Muscle layer of duodenum (tissue), 2 donors: ENCODE measurements at regions not wholly inside any gene's neighbourhood (a gene's known extent, or its start where the extent isn't known, plus 50 kb on each side); places are given as distances from the start of the nearest gene placed in this dataset.

Experiments
- H3K27ac ChIP-seq: one replicate; pipeline ENCODE4 v1.7.0; 2013; ENCODE audit warnings: mild to moderate bottlenecking, low read length
- H3K27me3 ChIP-seq: one replicate; pipeline ENCODE4 v1.7.0; 2013; ENCODE audit warnings: low read depth, mild to moderate bottlenecking, control low read depth, low read length
- H3K36me3 ChIP-seq, 2 donors: one replicate each; pipeline ENCODE4 v1.7.0; 2013; ENCODE audit warnings: low read length in 2 of 2, control low read depth in 1 of 2, mild to moderate bottlenecking in 1 of 2; ENCODE audit not compliant: insufficient read depth in 2 of 2, control insufficient read depth in 1 of 2
- H3K4me1 ChIP-seq, 2 donors: one replicate each; pipeline ENCODE4 v1.7.0; 2013; ENCODE audit warnings: low read length in 2 of 2, mild to moderate bottlenecking in 2 of 2, control low read depth in 1 of 2, moderate library complexity in 1 of 2; ENCODE audit not compliant: insufficient read depth in 2 of 2, control insufficient read depth in 1 of 2
- H3K4me3 ChIP-seq, 2 donors: one replicate each; pipeline ENCODE4 v1.7.0; 2013; ENCODE audit warnings: low read length in 2 of 2, low read depth in 1 of 2, mild to moderate bottlenecking in 1 of 2
- H3K9me3 ChIP-seq, 2 donors: one replicate each; pipeline ENCODE4 v1.7.0; 2013; ENCODE audit warnings: low read length in 2 of 2, control low read depth in 1 of 2, mild to moderate bottlenecking in 1 of 2; ENCODE audit not compliant: control insufficient read depth in 1 of 2
- donor health status: healthy.

DNA sequence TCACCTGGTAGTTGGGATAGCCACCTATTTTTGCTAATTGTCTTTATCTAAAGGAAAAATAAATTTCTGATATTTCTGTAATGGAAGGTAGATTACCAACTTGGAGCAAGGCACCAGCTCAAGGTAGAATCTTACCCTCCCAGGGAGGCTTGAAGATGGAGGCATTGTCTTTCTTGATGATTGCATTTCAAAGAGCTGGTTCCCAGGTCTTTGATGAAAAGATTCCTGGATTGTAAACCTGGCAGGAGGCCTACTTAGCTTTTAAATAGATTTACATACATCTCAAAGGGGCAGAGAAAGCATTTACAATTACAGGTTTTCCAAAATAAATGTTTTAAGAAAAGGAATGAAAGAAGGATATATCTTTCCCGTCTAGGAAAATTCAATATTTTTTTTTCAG, 729.2 kb downstream of the LRFN5 start:
- Histone ChIP-seq H3K9me3 (peaks cover 0 to 5% of the 10 kb centered on the region in 2 donors), H3K4me3 (no peak overlapping the region), H3K4me1 (no peaks in the 10 kb centered on the region), H3K27me3 (no peaks in the 10 kb centered on the region), H3K36me3 (no peaks in the 10 kb centered on the region), H3K27ac (no peak overlapping the region)

DNA sequence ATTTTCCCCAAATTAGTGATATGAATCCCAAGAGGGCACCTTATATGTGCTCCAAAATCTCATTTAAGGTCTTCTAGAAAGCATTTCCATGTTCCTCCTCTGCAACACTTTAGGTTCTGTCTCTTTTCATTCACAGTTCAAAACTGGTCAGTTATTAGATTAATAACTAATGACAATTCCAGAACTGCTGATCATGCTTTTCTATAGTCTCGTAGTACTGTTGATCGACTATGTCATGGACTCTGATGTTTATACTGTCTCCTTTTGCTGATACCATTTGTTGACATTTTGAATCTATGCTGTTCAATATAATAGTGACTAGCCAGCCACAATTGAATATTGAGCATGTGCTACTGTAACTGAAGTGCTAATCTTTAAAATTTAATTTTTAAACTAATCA, 728.3 kb downstream of the LRFN5 start:
- H3K36me3 ChIP-seq = no peaks in the 10 kb centered on the region
- H3K27me3 ChIP-seq = no peaks in the 10 kb centered on the region
- H3K4me1 ChIP-seq = no peaks in the 10 kb centered on the region
- H3K4me3 ChIP-seq = no peak overlapping the region
- peaks cover 0 to 5% of the 10 kb centered on the region in 2 donors for H3K9me3 ChIP-seq
- no peak overlapping the region for H3K27ac ChIP-seq

DNA sequence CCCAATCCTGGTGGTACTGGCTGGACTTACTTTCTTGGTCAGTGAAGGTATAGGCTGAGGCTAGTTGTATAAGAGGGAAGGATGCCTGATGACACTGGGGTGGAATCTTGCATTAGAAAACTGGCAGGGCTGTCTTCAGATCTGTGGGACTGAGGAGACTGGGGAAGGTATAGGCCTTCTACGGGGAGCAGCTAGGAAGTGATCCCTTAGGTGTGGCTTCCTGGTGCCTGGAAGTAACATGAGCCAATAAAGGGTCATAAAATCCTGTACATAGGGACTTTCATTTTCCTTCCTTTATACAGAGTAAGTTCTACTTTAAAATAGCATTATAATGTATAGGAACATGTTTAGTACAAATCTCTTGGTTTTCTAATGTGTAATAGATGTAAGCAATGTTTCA, 716.8 kb downstream of the LRFN5 start:
- no peaks in the 10 kb centered on the region for H3K4me1 ChIP-seq
- H3K9me3 ChIP-seq = no peaks in the 10 kb centered on the region
- H3K27ac ChIP-seq = no peak overlapping the region
- no peaks in the 10 kb centered on the region for H3K36me3 ChIP-seq
- no peaks in the 10 kb centered on the region for H3K27me3 ChIP-seq
- H3K4me3 ChIP-seq = no peak overlapping the region

DNA sequence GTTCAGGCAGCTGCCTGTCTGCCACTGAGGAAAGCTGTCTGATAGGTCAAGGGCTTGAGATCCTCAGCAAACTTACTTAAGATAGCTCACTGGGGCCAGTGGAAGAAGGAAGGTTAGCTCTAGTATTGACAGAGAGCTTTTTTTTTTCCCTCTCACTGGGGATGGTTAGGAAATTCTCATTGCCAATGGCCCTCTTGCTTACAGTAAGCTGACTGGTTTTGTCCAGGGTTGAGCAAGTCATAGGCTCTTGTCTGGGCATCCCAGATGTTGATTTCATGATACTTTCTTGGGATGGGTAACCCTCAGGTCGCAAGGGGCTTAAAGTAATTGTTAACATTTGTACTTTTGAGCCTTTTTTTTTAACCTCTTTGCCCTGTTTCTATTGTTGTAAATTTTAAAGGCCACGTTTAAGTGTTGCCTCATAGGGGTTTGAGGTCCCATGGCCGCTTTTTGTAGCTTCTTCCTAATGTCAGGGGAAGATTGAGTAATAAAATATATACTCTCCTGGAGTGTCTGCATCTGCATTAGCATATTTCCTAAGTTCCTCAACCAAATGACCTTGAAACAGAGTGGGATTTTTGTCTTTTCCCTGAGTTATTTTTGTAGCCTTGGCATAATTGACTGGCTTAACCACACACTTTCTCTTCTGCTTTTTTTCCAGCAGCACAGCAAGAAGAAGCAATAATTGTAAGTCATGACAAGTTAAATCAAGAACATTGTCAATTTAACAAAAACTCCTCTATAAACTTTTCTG, 716.0 kb downstream of the LRFN5 start:
- Histone ChIP-seq H3K9me3 (no peaks in the 10 kb centered on the region), H3K4me1 (no peaks in the 10 kb centered on the region), H3K4me3 (no peak overlapping the region), H3K27ac (no peak overlapping the region), H3K36me3 (no peaks in the 10 kb centered on the region), H3K27me3 (no peaks in the 10 kb centered on the region)

DNA sequence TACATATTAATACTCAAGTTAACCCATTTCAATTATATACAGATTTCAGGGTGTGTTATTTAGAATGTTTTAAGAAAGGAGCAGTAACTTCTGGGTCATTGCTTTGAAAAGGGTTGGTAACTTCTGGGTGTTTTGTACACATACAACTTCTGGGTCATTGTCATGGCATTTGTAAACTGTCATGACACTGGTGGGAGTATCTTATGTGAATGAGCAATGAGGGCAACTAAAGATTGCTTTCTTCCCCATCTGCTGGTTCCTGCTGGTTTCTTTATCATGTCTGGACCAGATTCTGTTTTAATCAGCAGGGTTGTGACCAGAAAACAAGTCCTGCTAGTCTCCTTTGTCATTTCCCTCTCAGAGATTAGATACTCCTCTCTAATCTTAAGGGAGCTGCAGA, 713.3 kb downstream of the LRFN5 start:
- Histone ChIP-seq H3K9me3 (no peaks in the 10 kb centered on the region), H3K4me3 (no peak overlapping the region), H3K36me3 (no peaks in the 10 kb centered on the region), H3K27me3 (no peaks in the 10 kb centered on the region), H3K27ac (no peak overlapping the region), H3K4me1 (no peaks in the 10 kb centered on the region)

DNA sequence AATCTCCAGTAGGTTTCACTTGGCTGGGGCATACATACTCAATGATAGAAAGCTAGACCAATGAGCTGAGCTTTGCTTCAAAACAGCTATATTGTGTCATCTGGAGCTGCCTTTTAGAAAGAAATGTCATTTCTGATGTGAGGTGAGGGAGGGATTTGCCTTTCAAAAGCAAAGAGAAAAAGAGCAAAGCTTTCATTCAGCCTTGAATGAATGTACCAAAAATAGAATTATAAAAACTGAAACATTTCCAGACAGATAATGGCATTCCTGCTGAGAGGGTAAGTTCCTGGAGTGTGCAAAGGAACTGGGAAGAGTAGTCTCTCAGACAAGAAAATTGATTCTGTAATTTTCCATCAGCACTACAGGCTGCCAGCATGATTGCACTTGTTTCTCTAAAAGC, 710.0 kb downstream of the LRFN5 start:
- no peak overlapping the region for H3K27ac ChIP-seq
- no peaks in the 10 kb centered on the region for H3K36me3 ChIP-seq
- no peak overlapping the region for H3K4me3 ChIP-seq
- H3K4me1 ChIP-seq = no peaks in the 10 kb centered on the region
- no peaks in the 10 kb centered on the region for H3K27me3 ChIP-seq
- H3K9me3 ChIP-seq = peaks cover 0 to 3% of the 10 kb centered on the region in 2 donors

DNA sequence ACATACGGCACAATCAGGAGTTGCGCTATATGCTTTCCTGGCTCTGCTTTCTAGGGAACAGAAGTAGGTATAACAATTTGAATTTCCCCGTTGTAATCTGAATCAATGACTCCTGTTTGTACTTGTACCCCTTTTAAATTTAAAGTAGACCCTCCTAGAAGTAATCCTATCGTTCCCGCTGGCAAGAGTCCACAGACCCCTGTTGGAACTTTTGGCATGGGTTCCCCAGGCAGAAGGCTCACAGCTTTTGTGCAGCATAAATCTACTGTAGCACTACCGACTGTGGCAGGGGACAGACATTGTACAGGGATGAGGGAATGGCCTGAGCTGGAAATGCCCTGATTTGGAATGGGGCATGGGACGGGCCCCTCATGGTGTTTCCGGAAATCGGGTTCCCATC, 705.2 kb downstream of the LRFN5 start:
- no peaks in the 10 kb centered on the region for H3K27me3 ChIP-seq
- H3K4me1 ChIP-seq = no peaks in the 10 kb centered on the region
- no peaks in the 10 kb centered on the region for H3K36me3 ChIP-seq
- no peak overlapping the region for H3K27ac ChIP-seq
- peaks cover 0 to 24% of the 10 kb centered on the region in 2 donors for H3K9me3 ChIP-seq
- no peak overlapping the region for H3K4me3 ChIP-seq

DNA sequence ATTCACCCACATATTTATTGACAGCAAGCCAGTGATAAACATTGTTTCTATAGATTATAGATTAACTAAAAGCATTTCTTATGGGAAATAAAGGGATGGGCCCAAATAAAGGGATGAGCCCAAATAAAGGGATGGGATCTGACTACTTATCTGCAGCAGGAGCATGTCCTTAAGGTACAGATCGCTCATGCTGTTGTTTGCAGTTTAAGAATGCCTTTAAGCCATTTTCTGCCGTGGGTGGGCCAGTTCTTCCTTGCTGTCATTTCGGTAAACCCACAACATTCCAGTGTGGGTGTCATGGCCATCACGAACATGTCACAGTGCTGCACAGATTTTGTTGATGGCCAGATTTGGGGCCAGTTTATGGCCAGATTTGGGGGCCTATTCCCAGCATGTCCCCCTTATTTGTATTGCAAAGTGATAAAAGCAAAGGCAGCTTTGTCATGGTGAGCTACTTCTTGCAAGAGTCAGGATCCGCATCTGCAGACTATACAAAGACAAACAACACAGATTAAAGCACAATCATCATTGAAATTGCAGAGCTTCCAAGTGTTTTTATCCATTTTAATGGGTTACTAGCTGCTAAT, 700.7 kb downstream of the LRFN5 start:
- Histone ChIP-seq H3K9me3 (peaks cover 0 to 21% of the 10 kb centered on the region in 2 donors), H3K4me3 (no peak overlapping the region), H3K27ac (no peak overlapping the region), H3K4me1 (no peaks in the 10 kb centered on the region), H3K36me3 (no peaks in the 10 kb centered on the region), H3K27me3 (no peaks in the 10 kb centered on the region)

DNA sequence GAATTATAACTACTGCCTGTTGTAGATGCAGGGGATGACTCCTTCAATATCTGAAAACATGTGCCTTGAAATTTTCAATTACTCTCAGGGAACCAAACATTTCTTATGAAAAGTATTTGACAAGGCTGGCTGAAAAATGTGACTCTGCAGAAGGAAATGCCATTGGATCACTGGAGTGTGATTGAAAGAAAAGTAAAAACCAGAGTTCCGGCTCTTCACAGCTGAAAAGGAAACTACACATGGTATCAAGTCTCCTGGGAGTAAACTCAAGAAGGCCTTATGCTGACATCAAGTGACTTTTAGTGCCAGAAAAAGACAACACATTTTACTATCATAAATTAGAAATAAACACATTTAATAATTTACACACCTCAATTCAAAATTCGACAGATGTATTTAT, 693.0 kb downstream of the LRFN5 start:
- no peaks in the 10 kb centered on the region for H3K27me3 ChIP-seq
- no peak overlapping the region for H3K27ac ChIP-seq
- H3K9me3 ChIP-seq = no peaks in the 10 kb centered on the region
- H3K36me3 ChIP-seq = no peaks in the 10 kb centered on the region
- no peak overlapping the region for H3K4me3 ChIP-seq
- H3K4me1 ChIP-seq = no peaks in the 10 kb centered on the region

DNA sequence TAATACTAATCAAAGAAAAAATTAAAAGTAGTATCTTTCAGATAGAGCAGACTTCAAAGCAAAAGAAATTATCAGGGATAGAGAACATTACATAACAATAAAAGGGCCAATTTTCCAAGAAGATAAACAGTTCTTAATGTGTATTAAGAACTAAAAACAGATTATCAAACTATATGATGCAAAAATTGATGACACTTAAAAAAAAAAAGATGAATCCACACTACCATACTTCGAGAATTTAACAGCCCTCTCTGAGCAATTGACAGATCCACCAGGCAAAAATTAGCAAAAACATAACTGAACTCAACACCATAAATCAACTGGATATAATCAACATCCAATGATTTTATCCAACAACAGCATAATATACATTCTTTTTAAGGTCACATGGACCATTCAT, 686.5 kb downstream of the LRFN5 start:
- H3K27me3 ChIP-seq = no peaks in the 10 kb centered on the region
- H3K4me3 ChIP-seq = no peak overlapping the region
- H3K9me3 ChIP-seq = peaks cover 0 to 2% of the 10 kb centered on the region in 2 donors
- no peaks in the 10 kb centered on the region for H3K36me3 ChIP-seq
- no peak overlapping the region for H3K27ac ChIP-seq
- H3K4me1 ChIP-seq = no peaks in the 10 kb centered on the region

DNA sequence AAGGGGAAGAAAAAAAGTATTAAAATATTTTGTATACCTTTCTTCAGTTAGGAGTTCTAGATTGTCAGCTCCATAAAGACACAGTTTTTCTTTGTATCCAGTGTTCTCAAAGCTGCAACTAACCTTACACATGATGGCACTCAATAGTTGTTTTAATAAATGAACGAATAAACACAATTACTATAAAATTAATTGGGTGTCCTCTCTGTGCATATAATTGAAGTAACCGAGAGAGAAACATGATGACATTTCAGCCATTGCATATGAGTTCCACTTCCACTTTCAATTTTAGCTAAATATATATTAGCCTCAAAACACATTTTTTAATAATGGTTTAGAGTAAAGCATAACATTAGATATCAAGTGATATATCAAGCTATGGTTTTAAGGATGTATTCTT, 671.2 kb downstream of the LRFN5 start:
- Histone ChIP-seq H3K27me3 (no peaks in the 10 kb centered on the region), H3K9me3 (peaks cover 0 to 7% of the 10 kb centered on the region in 2 donors), H3K36me3 (no peaks in the 10 kb centered on the region), H3K27ac (no peak overlapping the region), H3K4me3 (no peak overlapping the region), H3K4me1 (no peaks in the 10 kb centered on the region)

DNA sequence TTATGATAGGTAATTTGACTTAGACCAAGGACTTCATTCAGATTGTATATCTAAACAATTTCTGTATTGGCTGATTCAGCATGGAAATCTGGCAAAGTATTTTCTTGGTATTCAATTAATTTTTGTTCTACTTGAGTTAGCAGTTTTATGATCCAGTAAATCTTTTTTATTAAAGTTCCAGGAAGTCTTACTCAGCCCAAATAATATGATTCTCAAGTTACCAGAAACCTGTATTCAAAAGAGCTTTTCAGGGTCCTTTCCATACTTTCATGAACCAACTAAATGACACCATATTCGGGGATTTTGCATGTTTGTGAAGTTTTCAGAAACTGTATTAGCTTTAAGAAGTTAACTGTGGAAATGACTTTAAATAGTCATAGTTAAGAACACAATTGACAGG, 662.6 kb downstream of the LRFN5 start:
- Histone ChIP-seq H3K27me3 (no peaks in the 10 kb centered on the region), H3K4me3 (no peak overlapping the region), H3K9me3 (peaks cover 0 to 2% of the 10 kb centered on the region in 2 donors), H3K36me3 (no peaks in the 10 kb centered on the region), H3K4me1 (no peaks in the 10 kb centered on the region), H3K27ac (no peak overlapping the region)
